IMR-90 (cell line): ENCODE measurements at regions not wholly inside any gene's neighbourhood (a gene's known extent, or its start where the extent isn't known, plus 50 kb on each side); places are given as distances from the start of the nearest gene placed in this dataset.

Experiments used
- BHLHE40 ChIP-seq: fragments of 150-350 bp; IDR thresholded peaks from 2 replicates; pipeline ENCODE4 v1.6.1; 2016; ENCODE audit warnings: mild to moderate bottlenecking, low read depth, low read length
- CEBPB ChIP-seq: IDR thresholded peaks from 2 replicates; pipeline ENCODE4 v1.6.1; 2012; ENCODE audit warnings: low read depth, low read length, improper control_type of control experiment
- CTCF ChIP-seq: conservative IDR thresholded peaks from 2 replicates; pipeline ENCODE4 v1.5.1; 2012; ENCODE audit warnings: mild to moderate bottlenecking, low read depth, low read length, improper control_type of control experiment
- MAFK ChIP-seq: IDR thresholded peaks from 2 replicates; pipeline ENCODE4 v1.6.1; 2012; ENCODE audit warnings: low read depth, low read length, improper control_type of control experiment
- MAZ ChIP-seq: IDR thresholded peaks from 2 replicates; pipeline ENCODE4 v1.6.1; 2012; ENCODE audit warnings: low read depth, mild to moderate bottlenecking, low read length, improper control_type of control experiment, moderate library complexity, borderline replicate concordance
- MXI1 ChIP-seq: IDR thresholded peaks from 2 replicates; pipeline ENCODE4 v1.6.1; 2012; ENCODE audit warnings: low read depth, mild to moderate bottlenecking, low read length, moderate library complexity, borderline replicate concordance
- NFE2L2 ChIP-seq: fragments of 150-350 bp; IDR thresholded peaks from 2 replicates; pipeline ENCODE4 v1.6.1; 2016; ENCODE audit warnings: low read depth, mild to moderate bottlenecking, low read length
- POLR2A ChIP-seq: IDR thresholded peaks from 2 replicates; pipeline ENCODE4 v1.6.1; 2012; ENCODE audit warnings: mild to moderate bottlenecking, low read depth, low read length
- RAD21 ChIP-seq: IDR thresholded peaks from 2 replicates; pipeline ENCODE4 v1.6.1; 2012; ENCODE audit warnings: low read length, improper control_type of control experiment
- RCOR1 ChIP-seq: IDR thresholded peaks from 2 replicates; pipeline ENCODE4 v1.6.1; 2012; ENCODE audit warnings: mild to moderate bottlenecking, low read length, improper control_type of control experiment; ENCODE audit not compliant: insufficient replicate concordance
- RFX5 ChIP-seq: IDR thresholded peaks from 2 replicates; pipeline ENCODE4 v1.8.0; 2012; ENCODE audit warnings: low read depth, mild to moderate bottlenecking, low read length, moderate library complexity
- SMC3 ChIP-seq: fragments of 150-350 bp; IDR thresholded peaks from 2 replicates; pipeline ENCODE4 v1.6.1; 2016; ENCODE audit warnings: low read depth, mild to moderate bottlenecking, antibody characterized with exemption, low read length, moderate library complexity
- USF2 ChIP-seq: fragments of 150-350 bp; IDR thresholded peaks from 2 replicates; pipeline ENCODE4 v1.6.1; 2017; ENCODE audit warnings: mild to moderate bottlenecking, antibody characterized with exemption, low read length, low read depth

- TF ChIP-seq CTCF (no peak), CEBPB (no peak), POLR2A (no peak), MXI1 (no peak), MAZ (no peak), USF2 (no peak), RAD21 (no peak), RCOR1 (no peak), MAFK (no peak), SMC3 (no peak), RFX5 (no peak), BHLHE40 (no peak), NFE2L2 (no peak)
These were observed 243.3 kb upstream of the CTNND2 start for GRCh38 chr5:12147513-12147912.
